Nephron (organoid): ENCODE measurements at regions not wholly inside any gene's neighbourhood (a gene's known extent, or its start where the extent isn't known, plus 50 kb on each side); places are given as distances from the start of the nearest gene placed in this dataset.

Source experiments
- H3K27ac Mint-ChIP-seq, 3 experiments: 2 replicates each; pipeline ENCODE4 v1.8.0; 2020; ENCODE audit warnings: mixed read lengths in 3 of 3, mild to moderate bottlenecking in 2 of 3, moderate library complexity in 1 of 3
- H3K27me3 Mint-ChIP-seq: 2 replicates; pipeline ENCODE4 v1.8.0; 2021; ENCODE audit warnings: low read depth, mild to moderate bottlenecking, moderate library complexity, mixed read lengths
- H3K36me3 Mint-ChIP-seq: 2 replicates; pipeline ENCODE4 v1.8.0; 2020; ENCODE audit warnings: low read depth, mixed read lengths
- H3K4me1 Mint-ChIP-seq: 2 replicates; pipeline ENCODE4 v1.8.0; 2020; ENCODE audit warnings: mixed read lengths
- H3K4me3 Mint-ChIP-seq, 3 experiments: 2 replicates each; pipeline ENCODE4 v1.8.0; 2020; ENCODE audit warnings: mild to moderate bottlenecking in 3 of 3, mixed read lengths in 3 of 3, moderate library complexity in 2 of 3
- H3K9me3 Mint-ChIP-seq: 2 replicates; pipeline ENCODE4 v1.8.0; 2020; ENCODE audit warnings: mixed read lengths
- CTCF ChIP-seq, 3 experiments: fragments of 200-600 bp; sonication (generic); IDR thresholded peaks; one replicate each; pipeline ENCODE4 v1.5.0; 2021; ENCODE audit warnings: antibody characterized with exemption in 3 of 3; ENCODE audit not compliant: unreplicated experiment in 3 of 3

- peak overlapping the region; percentile 26 to 93 (median 86) for H3K27ac Mint-ChIP-seq
- no peaks in the 10 kb centered on the region for H3K27me3 Mint-ChIP-seq
- no peak overlapping the region for H3K4me3 Mint-ChIP-seq
- H3K4me1 Mint-ChIP-seq = peaks cover 37% of the 10 kb centered on the region
- H3K36me3 Mint-ChIP-seq = peaks cover 22% of the 10 kb centered on the region
- peaks cover 17% of the 10 kb centered on the region for H3K9me3 Mint-ChIP-seq
- TF ChIP-seq CTCF (IDR thresholded peaks at IDR 0.05; ENCODE audit: unreplicated experiment in 3 of 3) = no peak
These were observed 430.6 kb upstream of the TNP1 start for GRCh38 chr2:217290467-217290866.

- no peak for TF ChIP-seq CTCF (IDR thresholded peaks at IDR 0.05; ENCODE audit: unreplicated experiment in 3 of 3)
- Mint-ChIP-seq H3K4me1 (peaks cover 43% of the 10 kb centered on the region), H3K36me3 (peaks cover 17% of the 10 kb centered on the region), H3K27ac (peak overlapping the region; percentile 86 to 95 (median 93)), H3K4me3 (peak overlapping the region in 1 of 3 experiments; percentile 31), H3K9me3 (peaks cover 13% of the 10 kb centered on the region), H3K27me3 (no peaks in the 10 kb centered on the region)
These were observed 430.0 kb upstream of the TNP1 start for GRCh38 chr2:217289907-217290280.

DNA sequence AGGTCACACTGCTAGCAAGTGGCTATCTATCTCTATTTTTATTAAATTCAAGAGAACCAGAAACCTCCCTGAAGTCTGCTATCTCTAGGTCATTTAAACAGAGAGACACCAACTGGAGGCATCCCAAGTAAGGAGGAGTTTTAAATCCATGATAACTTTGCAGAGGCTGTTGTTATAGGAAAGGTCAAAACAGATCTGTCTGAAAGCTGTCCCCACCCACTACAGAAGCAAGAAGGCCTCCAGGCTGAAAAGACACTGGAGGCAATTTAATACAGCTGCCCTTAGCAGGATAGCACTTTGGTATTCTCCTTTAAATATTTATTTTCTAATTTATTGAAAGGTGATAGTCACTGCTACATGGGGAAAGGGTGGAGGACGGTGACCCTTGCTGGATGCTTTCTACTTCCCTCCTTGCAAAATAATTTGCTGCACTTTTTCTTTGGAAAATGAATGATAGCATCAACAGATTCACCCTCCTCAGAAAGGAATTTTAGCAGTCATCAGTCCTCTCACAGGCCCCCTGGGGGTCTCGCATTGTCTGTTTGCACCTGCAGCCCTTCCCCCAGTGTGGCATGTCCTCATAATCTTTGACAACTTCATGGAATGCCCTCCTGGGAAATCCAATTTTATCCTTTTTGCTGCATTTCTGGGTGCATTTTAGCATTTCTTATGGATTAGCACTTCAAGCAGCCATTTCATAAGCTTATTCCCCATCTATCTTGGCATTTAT lies 429.5 kb upstream of the TNP1 start:
- H3K9me3 Mint-ChIP-seq = peaks cover 13% of the 10 kb centered on the region
- H3K27me3 Mint-ChIP-seq = no peaks in the 10 kb centered on the region
- H3K4me3 Mint-ChIP-seq = peak overlapping the region in 1 of 3 experiments; percentile 31
- no peak for TF ChIP-seq CTCF (IDR thresholded peaks at IDR 0.05; ENCODE audit: unreplicated experiment in 3 of 3)
- H3K27ac Mint-ChIP-seq = peak overlapping the region; percentile 86 to 95 (median 93)
- H3K36me3 Mint-ChIP-seq = peaks cover 16% of the 10 kb centered on the region
- peaks cover 45% of the 10 kb centered on the region for H3K4me1 Mint-ChIP-seq

DNA sequence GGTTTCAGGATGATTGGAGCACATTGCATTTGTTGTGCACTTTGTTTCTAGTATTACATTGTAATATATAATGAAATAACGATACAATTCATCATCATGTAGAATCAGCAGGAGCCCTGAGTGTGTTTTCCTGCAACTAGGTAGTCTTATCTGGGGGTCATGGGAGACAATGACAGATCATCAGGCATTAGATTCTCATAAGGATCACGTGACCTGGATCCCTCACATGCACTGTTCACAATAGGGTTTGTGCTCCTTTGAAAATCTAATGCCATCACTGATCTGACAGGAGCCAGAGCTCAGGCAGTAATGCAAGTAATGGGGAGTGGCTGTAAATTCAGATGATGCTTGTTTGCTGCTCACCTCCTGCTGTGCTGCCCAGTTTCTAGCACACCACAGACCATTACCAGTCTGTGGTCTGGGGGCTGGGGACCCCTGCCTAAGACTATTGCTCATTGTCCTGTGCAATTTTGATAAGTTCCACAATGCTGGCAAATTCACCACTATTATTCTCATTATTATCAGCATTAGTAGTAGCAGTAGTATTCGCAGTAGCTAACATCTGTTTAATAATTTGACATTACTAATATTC lies 428.7 kb upstream of the TNP1 start:
- Mint-ChIP-seq H3K36me3 (peaks cover 16% of the 10 kb centered on the region), H3K27me3 (no peaks in the 10 kb centered on the region), H3K9me3 (peaks cover 9% of the 10 kb centered on the region), H3K4me1 (peaks cover 53% of the 10 kb centered on the region), H3K4me3 (no peak overlapping the region), H3K27ac (peak overlapping the region; percentile 57 to 93 (median 90))
- no peak for TF ChIP-seq CTCF (IDR thresholded peaks at IDR 0.05; ENCODE audit: unreplicated experiment in 3 of 3)

GRCh38 chr2:217286833-217287232 lies 427.0 kb upstream of the TNP1 start:
- Mint-ChIP-seq H3K36me3 (peaks cover 16% of the 10 kb centered on the region), H3K4me3 (no peak overlapping the region), H3K27ac (peak overlapping the region in 1 of 3 experiments; percentile 35), H3K27me3 (no peaks in the 10 kb centered on the region), H3K9me3 (peaks cover 9% of the 10 kb centered on the region), H3K4me1 (peaks cover 59% of the 10 kb centered on the region)
- TF ChIP-seq CTCF (IDR thresholded peaks at IDR 0.05; ENCODE audit: unreplicated experiment in 3 of 3) = no peak
